WTC11 (cell line): ENCODE measurements at regions not wholly inside any gene's neighbourhood (a gene's known extent, or its start where the extent isn't known, plus 50 kb on each side); places are given as distances from the start of the nearest gene placed in this dataset.

Experiments used
- ATAC-seq: fragments of 200-7000 bp; cut with Tn5 transposase; 2 replicates; pipeline ENCODE4 v1.10.0; 2021; ENCODE audit warnings: mild to moderate bottlenecking, moderate library complexity
- CTCF ChIA-PET: fragments of 300-600 bp; sonication (Branson Sonifier 250); formaldehyde crosslinking; loops from one replicate; lab custom pipeline; 2021; ENCODE audit warnings: antibody characterized with exemption; lab: Charles Lee
- POLR2A ChIA-PET: fragments of 350-600 bp; sonication (Branson Sonifier 250); formaldehyde crosslinking; loops from one replicate; lab custom pipeline; 2021; ENCODE audit warnings: antibody characterized with exemption; lab: Charles Lee
- DNase-seq: peaks from one replicate; pipeline ENCODE4 v3.0.0; 2021; ENCODE audit warnings: low spot score
- H3K27ac Mint-ChIP-seq: 2 replicates; pipeline ENCODE4 v1.8.0; 2021; ENCODE audit warnings: mixed read lengths
- H3K27me3 Mint-ChIP-seq: 2 replicates; pipeline ENCODE4 v1.8.0; 2021; ENCODE audit warnings: low read depth, mild to moderate bottlenecking, moderate library complexity, mixed read lengths
- H3K36me3 Mint-ChIP-seq: 2 replicates; pipeline ENCODE4 v1.8.0; 2021; ENCODE audit warnings: mixed read lengths
- H3K4me1 Mint-ChIP-seq: 2 replicates; pipeline ENCODE4 v1.8.0; 2022; ENCODE audit warnings: mixed read lengths
- H3K4me3 Mint-ChIP-seq: 2 replicates; pipeline ENCODE4 v1.8.0; 2021; ENCODE audit warnings: mild to moderate bottlenecking, moderate library complexity, mixed read lengths
- H3K9me3 Mint-ChIP-seq: 2 replicates; pipeline ENCODE4 v1.8.0; 2021; ENCODE audit warnings: mixed read lengths
- CREM ChIP-seq: sonication (generic); formaldehyde crosslinking; IDR thresholded peaks from 2 replicates; pipeline ENCODE4 v1.8.1; 2022; ENCODE audit warnings: mild to moderate bottlenecking, missing genetic modification reagents, moderate library complexity
- FOXP1 ChIP-seq: sonication (generic); formaldehyde crosslinking; IDR thresholded peaks from 2 replicates; pipeline ENCODE4 v1.8.0; 2022; ENCODE audit warnings: missing genetic modification reagents, mild to moderate bottlenecking, moderate library complexity, borderline replicate concordance
- HMGA2 ChIP-seq: fragments of 250-450 bp; sonication (Bioruptor Pico); IDR thresholded peaks from 2 replicates; pipeline ENCODE4 v1.4.0; 2021; ENCODE audit warnings: mild to moderate bottlenecking, moderate library complexity
- RORB ChIP-seq: fragments of 250-450 bp; sonication (Bioruptor Pico); IDR thresholded peaks from 2 replicates; pipeline ENCODE4 v1.9.0; 2021; ENCODE audit warnings: mild to moderate bottlenecking
- ZBTB21 ChIP-seq: sonication (generic); formaldehyde crosslinking; IDR thresholded peaks from 2 replicates; pipeline ENCODE4 v1.8.1; 2023; ENCODE audit warnings: mild to moderate bottlenecking, missing genetic modification reagents, borderline replicate concordance
- ZNF396 ChIP-seq: fragments of 250-450 bp; sonication (Bioruptor Pico); IDR thresholded peaks from 2 replicates; pipeline ENCODE4 v1.8.0; 2021; ENCODE audit warnings: mild to moderate bottlenecking, moderate library complexity, borderline replicate concordance
- TF ChIP-seq, protein P1 (sequence below): sonication (generic); formaldehyde crosslinking; IDR thresholded peaks from 2 replicates; pipeline ENCODE4 v1.8.1; 2023; ENCODE audit warnings: mild to moderate bottlenecking, missing genetic modification reagents
- TF ChIP-seq, protein P2 (sequence below): sonication (generic); formaldehyde crosslinking; IDR thresholded peaks from 2 replicates; pipeline ENCODE4 v1.8.1; 2023; ENCODE audit warnings: mild to moderate bottlenecking, missing genetic modification reagents, borderline replicate concordance
- TF ChIP-seq, protein P3 (sequence below): sonication (generic); formaldehyde crosslinking; IDR thresholded peaks from 2 replicates; pipeline ENCODE4 v1.8.1; 2022; ENCODE audit warnings: missing genetic modification reagents, borderline replicate concordance
- TF ChIP-seq, protein P4 (sequence below): fragments of 250-450 bp; sonication (Bioruptor Pico); IDR thresholded peaks from 2 replicates; pipeline ENCODE4 v1.9.0; 2021; ENCODE audit warnings: mild to moderate bottlenecking
- TF ChIP-seq, protein P5 (sequence below): fragments of 250-450 bp; sonication (Bioruptor Pico); IDR thresholded peaks from 2 replicates; pipeline ENCODE4 v2.1.2; 2022; ENCODE audit warnings: mild to moderate bottlenecking, moderate library complexity
- TF ChIP-seq, protein P6 (sequence below): fragments of 200-600 bp; IDR thresholded peaks from 2 replicates; pipeline ENCODE4 v1.8.0; 2022; ENCODE audit warnings: antibody characterized with exemption
- TF ChIP-seq, protein P7 (sequence below): sonication (generic); formaldehyde crosslinking; IDR thresholded peaks from 2 replicates; pipeline ENCODE4 v1.8.1; 2022; ENCODE audit warnings: mild to moderate bottlenecking, missing genetic modification reagents, moderate library complexity, borderline replicate concordance
- TF ChIP-seq, protein P8 (sequence below): sonication (generic); formaldehyde crosslinking; IDR thresholded peaks from 2 replicates; pipeline ENCODE4 v1.8.1; 2022; ENCODE audit warnings: low read depth, missing genetic modification reagents, borderline replicate concordance

DNA sequence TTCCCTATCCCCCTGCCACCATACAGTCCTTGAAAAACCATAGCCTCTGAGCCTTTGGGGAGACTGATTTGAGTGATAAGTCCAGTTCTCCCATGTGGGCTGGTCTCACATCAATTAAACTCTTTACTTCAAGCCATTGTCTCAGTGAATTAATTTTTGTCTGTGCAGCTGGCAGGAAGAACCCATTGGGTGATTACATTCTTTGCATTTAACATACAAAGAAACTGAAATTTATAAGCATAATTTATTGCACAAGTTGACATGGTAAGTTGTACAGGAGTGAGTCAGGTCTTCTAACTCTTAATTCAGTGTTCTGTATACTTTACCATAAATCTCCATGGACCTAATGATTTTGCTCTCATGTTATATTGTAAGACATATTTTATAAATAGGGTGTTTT lies 1613.0 kb upstream of the LRRTM3 start (continued):
- TF ChIP-seq, protein P1, sequence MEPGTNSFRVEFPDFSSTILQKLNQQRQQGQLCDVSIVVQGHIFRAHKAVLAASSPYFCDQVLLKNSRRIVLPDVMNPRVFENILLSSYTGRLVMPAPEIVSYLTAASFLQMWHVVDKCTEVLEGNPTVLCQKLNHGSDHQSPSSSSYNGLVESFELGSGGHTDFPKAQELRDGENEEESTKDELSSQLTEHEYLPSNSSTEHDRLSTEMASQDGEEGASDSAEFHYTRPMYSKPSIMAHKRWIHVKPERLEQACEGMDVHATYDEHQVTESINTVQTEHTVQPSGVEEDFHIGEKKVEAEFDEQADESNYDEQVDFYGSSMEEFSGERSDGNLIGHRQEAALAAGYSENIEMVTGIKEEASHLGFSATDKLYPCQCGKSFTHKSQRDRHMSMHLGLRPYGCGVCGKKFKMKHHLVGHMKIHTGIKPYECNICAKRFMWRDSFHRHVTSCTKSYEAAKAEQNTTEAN (CRISPR knock-in tag): no peak
- no peak for TF ChIP-seq RORB

DNA sequence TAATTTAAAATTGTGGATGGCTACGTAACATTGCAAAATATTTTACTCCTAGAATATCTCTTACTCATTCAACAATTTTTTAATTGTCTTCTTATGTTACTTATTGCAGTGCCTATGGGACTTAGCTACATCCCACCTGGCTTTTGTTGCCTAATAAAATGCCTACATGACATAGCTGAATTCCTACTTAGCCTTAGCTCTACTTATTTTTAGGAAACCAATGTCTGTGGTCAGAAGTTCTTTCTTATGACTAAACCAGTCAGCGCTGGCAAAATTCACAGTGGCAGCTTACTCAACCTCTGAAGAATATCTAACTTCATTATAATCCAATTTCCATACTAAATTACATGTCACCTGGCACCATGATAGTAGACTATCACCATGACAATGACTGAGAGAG lies 1612.4 kb upstream of the LRRTM3 start:
- peaks cover 4% of the 10 kb centered on the region for H3K9me3 Mint-ChIP-seq
- no peak overlapping the region for H3K27ac Mint-ChIP-seq
- ATAC-seq (no peak), DNase-seq (no peak)
- H3K27me3 Mint-ChIP-seq: no peaks in the 10 kb centered on the region; the same call in 1 of the 2 replicates
- CTCF ChIA-PET: no interaction called here
- H3K4me3 Mint-ChIP-seq: no peak overlapping the region
- peaks cover 11% of the 10 kb centered on the region for H3K4me1 Mint-ChIP-seq
- H3K36me3 Mint-ChIP-seq: peaks cover 3% of the 10 kb centered on the region; the same call in 1 of the 2 replicates
- POLR2A ChIA-PET: no interaction called here
- TF ChIP-seq, protein P2, sequence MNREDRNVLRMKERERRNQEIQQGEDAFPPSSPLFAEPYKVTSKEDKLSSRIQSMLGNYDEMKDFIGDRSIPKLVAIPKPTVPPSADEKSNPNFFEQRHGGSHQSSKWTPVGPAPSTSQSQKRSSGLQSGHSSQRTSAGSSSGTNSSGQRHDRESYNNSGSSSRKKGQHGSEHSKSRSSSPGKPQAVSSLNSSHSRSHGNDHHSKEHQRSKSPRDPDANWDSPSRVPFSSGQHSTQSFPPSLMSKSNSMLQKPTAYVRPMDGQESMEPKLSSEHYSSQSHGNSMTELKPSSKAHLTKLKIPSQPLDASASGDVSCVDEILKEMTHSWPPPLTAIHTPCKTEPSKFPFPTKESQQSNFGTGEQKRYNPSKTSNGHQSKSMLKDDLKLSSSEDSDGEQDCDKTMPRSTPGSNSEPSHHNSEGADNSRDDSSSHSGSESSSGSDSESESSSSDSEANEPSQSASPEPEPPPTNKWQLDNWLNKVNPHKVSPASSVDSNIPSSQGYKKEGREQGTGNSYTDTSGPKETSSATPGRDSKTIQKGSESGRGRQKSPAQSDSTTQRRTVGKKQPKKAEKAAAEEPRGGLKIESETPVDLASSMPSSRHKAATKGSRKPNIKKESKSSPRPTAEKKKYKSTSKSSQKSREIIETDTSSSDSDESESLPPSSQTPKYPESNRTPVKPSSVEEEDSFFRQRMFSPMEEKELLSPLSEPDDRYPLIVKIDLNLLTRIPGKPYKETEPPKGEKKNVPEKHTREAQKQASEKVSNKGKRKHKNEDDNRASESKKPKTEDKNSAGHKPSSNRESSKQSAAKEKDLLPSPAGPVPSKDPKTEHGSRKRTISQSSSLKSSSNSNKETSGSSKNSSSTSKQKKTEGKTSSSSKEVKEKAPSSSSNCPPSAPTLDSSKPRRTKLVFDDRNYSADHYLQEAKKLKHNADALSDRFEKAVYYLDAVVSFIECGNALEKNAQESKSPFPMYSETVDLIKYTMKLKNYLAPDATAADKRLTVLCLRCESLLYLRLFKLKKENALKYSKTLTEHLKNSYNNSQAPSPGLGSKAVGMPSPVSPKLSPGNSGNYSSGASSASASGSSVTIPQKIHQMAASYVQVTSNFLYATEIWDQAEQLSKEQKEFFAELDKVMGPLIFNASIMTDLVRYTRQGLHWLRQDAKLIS (CRISPR knock-in tag): no peak
- TF ChIP-seq, protein P3, sequence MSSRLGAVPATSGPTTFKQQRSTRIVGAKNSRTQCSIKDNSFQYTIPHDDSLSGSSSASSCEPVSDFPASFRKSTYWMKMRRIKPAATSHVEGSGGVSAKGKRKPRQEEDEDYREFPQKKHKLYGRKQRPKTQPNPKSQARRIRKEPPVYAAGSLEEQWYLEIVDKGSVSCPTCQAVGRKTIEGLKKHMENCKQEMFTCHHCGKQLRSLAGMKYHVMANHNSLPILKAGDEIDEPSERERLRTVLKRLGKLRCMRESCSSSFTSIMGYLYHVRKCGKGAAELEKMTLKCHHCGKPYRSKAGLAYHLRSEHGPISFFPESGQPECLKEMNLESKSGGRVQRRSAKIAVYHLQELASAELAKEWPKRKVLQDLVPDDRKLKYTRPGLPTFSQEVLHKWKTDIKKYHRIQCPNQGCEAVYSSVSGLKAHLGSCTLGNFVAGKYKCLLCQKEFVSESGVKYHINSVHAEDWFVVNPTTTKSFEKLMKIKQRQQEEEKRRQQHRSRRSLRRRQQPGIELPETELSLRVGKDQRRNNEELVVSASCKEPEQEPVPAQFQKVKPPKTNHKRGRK (CRISPR knock-in tag): no peak
- TF ChIP-seq, protein P4, sequence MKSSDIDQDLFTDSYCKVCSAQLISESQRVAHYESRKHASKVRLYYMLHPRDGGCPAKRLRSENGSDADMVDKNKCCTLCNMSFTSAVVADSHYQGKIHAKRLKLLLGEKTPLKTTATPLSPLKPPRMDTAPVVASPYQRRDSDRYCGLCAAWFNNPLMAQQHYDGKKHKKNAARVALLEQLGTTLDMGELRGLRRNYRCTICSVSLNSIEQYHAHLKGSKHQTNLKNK: no peak
- TF ChIP-seq ZNF396 (CRISPR knock-in tag) (no peak), ZBTB21 (CRISPR knock-in tag) (no peak), HMGA2 (no peak), FOXP1 (CRISPR knock-in tag) (no peak), CREM (CRISPR knock-in tag) (no peak)
- TF ChIP-seq, protein P5, sequence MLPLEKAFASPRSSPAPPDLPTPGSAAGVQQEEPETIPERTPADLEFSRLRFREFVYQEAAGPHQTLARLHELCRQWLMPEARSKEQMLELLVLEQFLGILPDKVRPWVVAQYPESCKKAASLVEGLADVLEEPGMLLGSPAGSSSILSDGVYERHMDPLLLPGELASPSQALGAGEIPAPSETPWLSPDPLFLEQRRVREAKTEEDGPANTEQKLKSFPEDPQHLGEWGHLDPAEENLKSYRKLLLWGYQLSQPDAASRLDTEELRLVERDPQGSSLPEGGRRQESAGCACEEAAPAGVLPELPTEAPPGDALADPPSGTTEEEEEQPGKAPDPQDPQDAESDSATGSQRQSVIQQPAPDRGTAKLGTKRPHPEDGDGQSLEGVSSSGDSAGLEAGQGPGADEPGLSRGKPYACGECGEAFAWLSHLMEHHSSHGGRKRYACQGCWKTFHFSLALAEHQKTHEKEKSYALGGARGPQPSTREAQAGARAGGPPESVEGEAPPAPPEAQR (CRISPR knock-in tag): no peak
- TF ChIP-seq, protein P6, sequence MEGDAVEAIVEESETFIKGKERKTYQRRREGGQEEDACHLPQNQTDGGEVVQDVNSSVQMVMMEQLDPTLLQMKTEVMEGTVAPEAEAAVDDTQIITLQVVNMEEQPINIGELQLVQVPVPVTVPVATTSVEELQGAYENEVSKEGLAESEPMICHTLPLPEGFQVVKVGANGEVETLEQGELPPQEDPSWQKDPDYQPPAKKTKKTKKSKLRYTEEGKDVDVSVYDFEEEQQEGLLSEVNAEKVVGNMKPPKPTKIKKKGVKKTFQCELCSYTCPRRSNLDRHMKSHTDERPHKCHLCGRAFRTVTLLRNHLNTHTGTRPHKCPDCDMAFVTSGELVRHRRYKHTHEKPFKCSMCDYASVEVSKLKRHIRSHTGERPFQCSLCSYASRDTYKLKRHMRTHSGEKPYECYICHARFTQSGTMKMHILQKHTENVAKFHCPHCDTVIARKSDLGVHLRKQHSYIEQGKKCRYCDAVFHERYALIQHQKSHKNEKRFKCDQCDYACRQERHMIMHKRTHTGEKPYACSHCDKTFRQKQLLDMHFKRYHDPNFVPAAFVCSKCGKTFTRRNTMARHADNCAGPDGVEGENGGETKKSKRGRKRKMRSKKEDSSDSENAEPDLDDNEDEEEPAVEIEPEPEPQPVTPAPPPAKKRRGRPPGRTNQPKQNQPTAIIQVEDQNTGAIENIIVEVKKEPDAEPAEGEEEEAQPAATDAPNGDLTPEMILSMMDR: no peak
- TF ChIP-seq, protein P7, sequence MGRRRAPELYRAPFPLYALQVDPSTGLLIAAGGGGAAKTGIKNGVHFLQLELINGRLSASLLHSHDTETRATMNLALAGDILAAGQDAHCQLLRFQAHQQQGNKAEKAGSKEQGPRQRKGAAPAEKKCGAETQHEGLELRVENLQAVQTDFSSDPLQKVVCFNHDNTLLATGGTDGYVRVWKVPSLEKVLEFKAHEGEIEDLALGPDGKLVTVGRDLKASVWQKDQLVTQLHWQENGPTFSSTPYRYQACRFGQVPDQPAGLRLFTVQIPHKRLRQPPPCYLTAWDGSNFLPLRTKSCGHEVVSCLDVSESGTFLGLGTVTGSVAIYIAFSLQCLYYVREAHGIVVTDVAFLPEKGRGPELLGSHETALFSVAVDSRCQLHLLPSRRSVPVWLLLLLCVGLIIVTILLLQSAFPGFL (CRISPR knock-in tag): no peak
- TF ChIP-seq, protein P8, sequence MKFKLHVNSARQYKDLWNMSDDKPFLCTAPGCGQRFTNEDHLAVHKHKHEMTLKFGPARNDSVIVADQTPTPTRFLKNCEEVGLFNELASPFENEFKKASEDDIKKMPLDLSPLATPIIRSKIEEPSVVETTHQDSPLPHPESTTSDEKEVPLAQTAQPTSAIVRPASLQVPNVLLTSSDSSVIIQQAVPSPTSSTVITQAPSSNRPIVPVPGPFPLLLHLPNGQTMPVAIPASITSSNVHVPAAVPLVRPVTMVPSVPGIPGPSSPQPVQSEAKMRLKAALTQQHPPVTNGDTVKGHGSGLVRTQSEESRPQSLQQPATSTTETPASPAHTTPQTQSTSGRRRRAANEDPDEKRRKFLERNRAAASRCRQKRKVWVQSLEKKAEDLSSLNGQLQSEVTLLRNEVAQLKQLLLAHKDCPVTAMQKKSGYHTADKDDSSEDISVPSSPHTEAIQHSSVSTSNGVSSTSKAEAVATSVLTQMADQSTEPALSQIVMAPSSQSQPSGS: no peak
